H9 (cell line): ENCODE measurements at regions not wholly inside any gene's neighbourhood (a gene's known extent, or its start where the extent isn't known, plus 50 kb on each side); places are given as distances from the start of the nearest gene placed in this dataset.

Experiments
- DNase-seq: peaks from one replicate; pipeline ENCODE4 v3.0.0-alpha.2; 2017
- H2AFZ ChIP-seq: one replicate; pipeline ENCODE4 v1.6.1; 2013; ENCODE audit warnings: mild to moderate bottlenecking, low read length, control low read depth, moderate library complexity
- H2AK5ac ChIP-seq: 2 replicates; pipeline ENCODE4 v1.6.1; 2013; ENCODE audit warnings: low read length, control low read depth, mixed read lengths; ENCODE audit not compliant: insufficient read length
- H2BK120ac ChIP-seq: one replicate; pipeline ENCODE4 v1.6.1; 2013; ENCODE audit warnings: low read depth, mild to moderate bottlenecking, low read length, control low read depth, inconsistent platforms; ENCODE audit not compliant: poor library complexity, severe bottlenecking
- H2BK12ac ChIP-seq: 2 replicates; pipeline ENCODE4 v1.6.1; 2013; ENCODE audit warnings: low read length, control low read depth, mixed read lengths, low read depth; ENCODE audit not compliant: insufficient read length
- H2BK15ac ChIP-seq: 2 replicates; pipeline ENCODE4 v1.6.1; 2013; ENCODE audit warnings: low read depth, low read length, control low read depth
- H2BK20ac ChIP-seq: one replicate; pipeline ENCODE4 v1.6.1; 2013; ENCODE audit warnings: low read depth, mild to moderate bottlenecking, low read length, control low read depth, inconsistent platforms; ENCODE audit not compliant: poor library complexity, severe bottlenecking
- H2BK5ac ChIP-seq: 2 replicates; pipeline ENCODE4 v1.6.1; 2013; ENCODE audit warnings: low read length, control low read depth, mixed read lengths; ENCODE audit not compliant: insufficient read length
- H3K14ac ChIP-seq: 2 replicates; pipeline ENCODE4 v1.6.1; 2013; ENCODE audit warnings: low read length, control low read depth; ENCODE audit not compliant: insufficient read depth
- H3K18ac ChIP-seq: 2 replicates; pipeline ENCODE4 v1.6.1; 2013; ENCODE audit warnings: low read depth, mild to moderate bottlenecking, mixed read lengths, low read length, control low read depth; ENCODE audit not compliant: insufficient read length
- H3K23ac ChIP-seq: 2 replicates; pipeline ENCODE4 v1.6.1; 2013; ENCODE audit warnings: low read length, control low read depth, mixed read lengths, low read depth; ENCODE audit not compliant: insufficient read length
- H3K23me2 ChIP-seq: 2 replicates; pipeline ENCODE4 v1.6.1; 2013; ENCODE audit warnings: low read depth, mild to moderate bottlenecking, mixed read lengths, low read length, control low read depth; ENCODE audit not compliant: insufficient read length, poor library complexity, severe bottlenecking
- H3K27ac ChIP-seq: 2 replicates; pipeline ENCODE4 v1.5.1; 2013; ENCODE audit warnings: low read length, control low read depth, mixed read lengths, low read depth; ENCODE audit not compliant: insufficient read length
- H3K27me3 ChIP-seq: 2 replicates; pipeline ENCODE4 v1.6.1; 2013; ENCODE audit warnings: low read length, control low read depth, inconsistent platforms; ENCODE audit not compliant: insufficient read depth
- H3K4ac ChIP-seq: 2 replicates; pipeline ENCODE4 v1.6.1; 2013; ENCODE audit warnings: low read depth, mild to moderate bottlenecking, control low read depth, inconsistent platforms, low read length, moderate library complexity
- H3K4me1 ChIP-seq: 2 replicates; pipeline ENCODE4 v1.6.1; 2013; ENCODE audit warnings: low read length, control low read depth, inconsistent platforms; ENCODE audit not compliant: insufficient read depth
- H3K4me2 ChIP-seq: 2 replicates; pipeline ENCODE4 v1.6.1; 2013; ENCODE audit warnings: low read length, control low read depth, mixed read lengths; ENCODE audit not compliant: insufficient read length, insufficient read depth
- H3K56ac ChIP-seq: 2 replicates; pipeline ENCODE4 v1.6.1; 2013; ENCODE audit warnings: low read depth, mild to moderate bottlenecking, mixed read lengths, low read length, control low read depth; ENCODE audit not compliant: insufficient read length
- H3K79me1 ChIP-seq: 2 replicates; pipeline ENCODE4 v1.6.1; 2013; ENCODE audit warnings: low read depth, mild to moderate bottlenecking, moderate library complexity, low read length, control low read depth, inconsistent platforms; ENCODE audit not compliant: insufficient read depth, poor library complexity, severe bottlenecking
- H3K79me2 ChIP-seq: 2 replicates; pipeline ENCODE4 v1.6.1; 2013; ENCODE audit warnings: low read length, control low read depth, inconsistent platforms; ENCODE audit not compliant: insufficient read depth
- H3K9ac ChIP-seq: 2 replicates; pipeline ENCODE4 v1.6.1; 2013; ENCODE audit warnings: low read length, control low read depth, mixed read lengths; ENCODE audit not compliant: insufficient read length; ENCODE audit errors: extremely low read depth
- H3K9me3 ChIP-seq: one replicate; pipeline ENCODE4 v1.6.1; 2013; ENCODE audit warnings: low read depth, low read length, inconsistent platforms; ENCODE audit not compliant: control insufficient read depth
- H3T11ph ChIP-seq: one replicate; pipeline ENCODE4 v1.6.1; 2013; ENCODE audit warnings: mild to moderate bottlenecking, low read length, control low read depth, inconsistent platforms
- H4K20me1 ChIP-seq: one replicate; pipeline ENCODE4 v1.6.1; 2013; ENCODE audit not compliant: control insufficient read depth, insufficient read length, insufficient read depth
- H4K5ac ChIP-seq: 2 replicates; pipeline ENCODE4 v1.6.1; 2013; ENCODE audit warnings: low read depth, mild to moderate bottlenecking, mixed read lengths, low read length, control low read depth; ENCODE audit not compliant: insufficient read length
- H4K8ac ChIP-seq: replicated peaks from 2 replicates; pipeline ENCODE4 v1.6.1; 2013; ENCODE audit warnings: low read length, control low read depth, mixed read lengths, low read depth; ENCODE audit not compliant: insufficient read length
- H4K91ac ChIP-seq: 2 replicates; pipeline ENCODE4 v1.6.1; 2013; ENCODE audit warnings: low read depth, mild to moderate bottlenecking, moderate library complexity, mixed read lengths, low read length, control low read depth; ENCODE audit not compliant: insufficient read length
- H3K27ac Mint-ChIP-seq, 3 experiments: 2 replicates in 2 of 3; 3 replicates in 1 of 3; pipeline ENCODE4 v1.8.0; 2020 to 2021; ENCODE audit warnings: mixed read lengths in 3 of 3, mild to moderate bottlenecking in 1 of 3, moderate library complexity in 1 of 3
- H3K27me3 Mint-ChIP-seq: 2 replicates; pipeline ENCODE4 v1.8.0; 2021; ENCODE audit warnings: low read depth, mild to moderate bottlenecking, moderate library complexity, mixed read lengths
- H3K36me3 Mint-ChIP-seq, 3 experiments: 2 replicates in 2 of 3; 3 replicates in 1 of 3; pipeline ENCODE4 v1.8.0; 2020 to 2021; ENCODE audit warnings: low read depth in 3 of 3, mixed read lengths in 3 of 3; ENCODE audit not compliant: insufficient read depth in 1 of 3
- H3K4me1 Mint-ChIP-seq, 2 experiments: 2 replicates each; pipeline ENCODE4 v1.8.0; 2020; ENCODE audit warnings: mixed read lengths in 2 of 2
- H3K4me3 Mint-ChIP-seq, 2 experiments: 2 replicates in 1 of 2; 3 replicates in 1 of 2; pipeline ENCODE4 v1.8.0; 2020 to 2021; ENCODE audit warnings: mild to moderate bottlenecking in 2 of 2, mixed read lengths in 2 of 2, moderate library complexity in 1 of 2
- H3K9me3 Mint-ChIP-seq, 2 experiments: 2 replicates in 1 of 2; 3 replicates in 1 of 2; pipeline ENCODE4 v1.8.0; 2020; ENCODE audit warnings: mild to moderate bottlenecking in 2 of 2, mixed read lengths in 2 of 2, moderate library complexity in 1 of 2
- CTCF ChIP-seq: fragments of 200-600 bp; sonication (generic); conservative IDR thresholded peaks from 3 replicates; pipeline ENCODE4 v1.8.0; 2021; ENCODE audit warnings: antibody characterized with exemption, mild to moderate bottlenecking
- WGBS: extraction: QIAGEN DNeasy Blood & Tissue Kit; methylation state at CpG from one replicate; pipeline ENCODE4 v1.1.7; 2013; ENCODE audit warnings: missing lambda C conversion rate, low lambda C conversion rate, mixed read lengths; ENCODE audit not compliant: insufficient read length; ENCODE audit errors: extremely low coverage; 5-methylcytosine and 5-hydroxymethylcytosine counted together

DNA sequence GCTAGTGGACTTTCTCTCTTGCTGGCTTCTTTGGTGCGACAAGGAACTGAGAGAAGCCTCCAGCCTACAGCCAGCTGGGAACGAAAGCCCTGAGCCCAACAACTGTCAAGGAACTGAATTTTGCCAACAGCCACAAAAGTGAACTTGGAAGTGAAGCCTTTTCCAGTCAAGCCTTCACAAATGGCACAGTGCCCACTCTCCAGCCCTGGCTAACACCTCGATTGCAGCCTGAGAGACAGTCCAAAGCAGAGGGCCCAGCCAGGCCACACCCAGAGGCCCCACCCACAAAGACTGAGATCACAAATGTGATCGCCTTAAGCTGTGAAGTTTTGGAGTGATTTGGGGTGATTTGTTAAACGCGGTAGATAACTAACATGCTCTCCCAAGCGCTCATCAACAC lies 244.6 kb upstream of the SDK2 start:
- H2BK15ac ChIP-seq = no peak overlapping the region
- H3K23me2 ChIP-seq = no peaks in the 10 kb centered on the region
- H4K5ac ChIP-seq = no peak overlapping the region
- Mint-ChIP-seq H3K27me3 (peaks cover 85% of the 10 kb centered on the region), H3K4me3 (no peak overlapping the region), H3K36me3 (no peaks in the 10 kb centered on the region; a peak in 2 of 7 replicates), H3K27ac (no peak overlapping the region), H3K9me3 (peaks cover 0 to 2% of the 10 kb centered on the region in 2 experiments; a peak in 2 of 5 replicates), H3K4me1 (peaks cover 11 to 12% of the 10 kb centered on the region in 2 experiments)
- H2BK5ac ChIP-seq = no peak overlapping the region
- H4K20me1 ChIP-seq = no peaks in the 10 kb centered on the region
- no peak overlapping the region for H3T11ph ChIP-seq
- no peak overlapping the region for H3K56ac ChIP-seq
- no peak overlapping the region for H2AK5ac ChIP-seq
- no CpG with 5 or more reads among the region's 7 CpGs for WGBS
- H3K27me3 ChIP-seq = no peaks in the 10 kb centered on the region; the same call in 1 of the 2 replicates
- H3K18ac ChIP-seq = no peak overlapping the region
- no peak overlapping the region for H2AFZ ChIP-seq
- H2BK12ac ChIP-seq = no peak overlapping the region
- H3K9ac ChIP-seq = no peak overlapping the region
- H4K8ac ChIP-seq = no peak overlapping the region
- no peaks in the 10 kb centered on the region for H3K9me3 ChIP-seq
- H3K4me1 ChIP-seq = no peaks in the 10 kb centered on the region
- no peaks in the 10 kb centered on the region for H3K79me2 ChIP-seq
- no peaks in the 10 kb centered on the region for H3K79me1 ChIP-seq
- H3K4ac ChIP-seq = no peak overlapping the region
- H4K91ac ChIP-seq = no peak overlapping the region
- no peak overlapping the region for H2BK120ac ChIP-seq
- no peak for DNase-seq
- H2BK20ac ChIP-seq = no peak overlapping the region
- no peak for TF ChIP-seq CTCF
- no peak overlapping the region for H3K4me2 ChIP-seq
- H3K27ac ChIP-seq = no peak overlapping the region
- no peak overlapping the region for H3K23ac ChIP-seq
- H3K14ac ChIP-seq = no peak overlapping the region
